ENCODE measurements at regions not wholly inside any gene's neighbourhood (a gene's known extent, or its start where the extent isn't known, plus 50 kb on each side); places are given as distances from the start of the nearest gene placed in this dataset.
A peak's percentile ranks its signal among the peaks of the same experiment; 100 is the strongest.
"Not testable (repeated sequence)": the region's sequence is repeated elsewhere in the genome, so short reads cannot be mapped to it uniquely, and the experiment has no call there.

DNA sequence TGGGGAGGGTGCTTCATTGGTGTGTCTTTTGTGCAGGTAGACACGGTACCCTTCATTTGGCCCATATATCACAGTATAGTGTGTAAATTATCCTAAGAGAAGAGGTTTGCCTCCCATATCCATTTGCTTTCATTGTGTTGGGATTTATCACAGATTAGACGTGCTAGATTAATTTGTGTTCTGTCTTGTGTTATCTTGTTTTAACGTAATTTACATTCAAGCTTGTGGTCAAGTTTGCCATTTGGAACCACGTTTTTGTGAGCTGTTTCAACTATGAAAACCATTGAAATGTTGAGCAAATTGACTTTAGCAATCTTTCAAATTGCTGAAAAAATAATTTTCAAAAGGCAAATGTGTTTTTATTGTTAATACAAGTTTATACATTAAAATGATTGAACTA, 1826.5 kb downstream of the SLITRK5 start:
- DNase-seq = no peak

GRCh38 chr13:89502286-89502685, 1831.1 kb downstream of the SLITRK5 start:
- peak; percentile 24 for DNase-seq

DNA sequence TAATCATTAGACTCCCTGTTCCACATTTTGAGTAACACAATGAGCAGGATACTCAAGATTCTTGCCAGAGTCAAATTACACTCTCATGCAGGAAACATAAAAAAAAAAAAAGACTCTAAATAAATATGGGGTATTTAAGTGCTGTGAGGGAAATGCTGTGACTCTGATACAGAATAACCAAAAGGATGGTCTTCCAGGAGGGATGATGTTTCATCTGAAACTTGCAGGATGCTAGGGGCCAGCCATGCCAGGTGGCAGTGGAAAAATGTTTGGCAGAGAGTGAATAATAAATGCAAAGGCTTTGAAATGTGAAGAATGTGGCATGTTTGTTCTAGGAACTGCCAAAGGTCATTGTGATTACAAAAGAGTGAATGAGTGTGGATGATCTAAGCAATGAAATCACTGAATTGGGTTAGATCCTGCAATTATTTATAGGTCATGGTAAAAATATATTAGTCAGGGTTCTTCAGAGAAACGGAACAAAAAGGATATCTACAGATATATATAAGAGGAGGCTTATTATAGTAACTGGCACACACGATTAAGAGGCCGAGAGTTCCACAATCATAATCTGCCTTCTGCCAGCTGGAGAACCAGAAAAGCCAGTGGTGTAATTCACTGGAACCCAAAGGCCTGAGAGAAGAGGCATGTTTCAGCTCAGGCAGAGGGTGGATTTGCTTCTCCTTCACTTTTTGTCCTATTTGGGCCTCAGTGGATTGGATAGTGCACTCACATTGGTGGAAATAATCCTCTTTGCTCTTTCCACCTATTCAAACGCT, 1832.8 kb upstream of the MIR17HG start:
- peak; percentile 15 for DNase-seq

- DNase-seq = no peak
These were observed 1831.5 kb upstream of the MIR17HG start for GRCh38 chr13:89515948-89516347.

GRCh38 chr13:89518289-89519077, 1829.0 kb upstream of the MIR17HG start:
- DNase-seq = no peak

- DNase-seq = no peak
These were observed 1827.0 kb upstream of the MIR17HG start for GRCh38 chr13:89520468-89520867.

DNA sequence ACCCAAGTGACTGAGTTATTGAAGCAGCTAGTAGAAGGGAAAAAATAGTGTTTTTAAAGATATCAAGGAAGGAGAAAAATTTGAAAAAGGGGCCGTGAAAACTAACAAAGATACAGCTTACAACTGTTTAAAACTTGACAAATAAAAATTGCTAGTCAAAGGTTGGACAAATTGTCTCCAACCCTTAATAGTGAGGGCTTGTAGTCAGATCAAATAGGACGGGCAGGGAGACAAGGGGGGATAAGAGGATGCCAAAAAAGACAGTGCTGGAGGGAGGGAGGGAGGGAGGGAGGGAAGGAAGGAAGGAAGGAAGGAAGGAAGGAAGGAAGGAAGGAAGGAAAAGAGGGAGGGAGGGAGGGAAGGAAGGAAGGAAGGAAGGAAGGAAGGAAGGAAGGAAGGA, 1825.8 kb upstream of the MIR17HG start:
- DNase-seq = not testable (repeated sequence)

DNA sequence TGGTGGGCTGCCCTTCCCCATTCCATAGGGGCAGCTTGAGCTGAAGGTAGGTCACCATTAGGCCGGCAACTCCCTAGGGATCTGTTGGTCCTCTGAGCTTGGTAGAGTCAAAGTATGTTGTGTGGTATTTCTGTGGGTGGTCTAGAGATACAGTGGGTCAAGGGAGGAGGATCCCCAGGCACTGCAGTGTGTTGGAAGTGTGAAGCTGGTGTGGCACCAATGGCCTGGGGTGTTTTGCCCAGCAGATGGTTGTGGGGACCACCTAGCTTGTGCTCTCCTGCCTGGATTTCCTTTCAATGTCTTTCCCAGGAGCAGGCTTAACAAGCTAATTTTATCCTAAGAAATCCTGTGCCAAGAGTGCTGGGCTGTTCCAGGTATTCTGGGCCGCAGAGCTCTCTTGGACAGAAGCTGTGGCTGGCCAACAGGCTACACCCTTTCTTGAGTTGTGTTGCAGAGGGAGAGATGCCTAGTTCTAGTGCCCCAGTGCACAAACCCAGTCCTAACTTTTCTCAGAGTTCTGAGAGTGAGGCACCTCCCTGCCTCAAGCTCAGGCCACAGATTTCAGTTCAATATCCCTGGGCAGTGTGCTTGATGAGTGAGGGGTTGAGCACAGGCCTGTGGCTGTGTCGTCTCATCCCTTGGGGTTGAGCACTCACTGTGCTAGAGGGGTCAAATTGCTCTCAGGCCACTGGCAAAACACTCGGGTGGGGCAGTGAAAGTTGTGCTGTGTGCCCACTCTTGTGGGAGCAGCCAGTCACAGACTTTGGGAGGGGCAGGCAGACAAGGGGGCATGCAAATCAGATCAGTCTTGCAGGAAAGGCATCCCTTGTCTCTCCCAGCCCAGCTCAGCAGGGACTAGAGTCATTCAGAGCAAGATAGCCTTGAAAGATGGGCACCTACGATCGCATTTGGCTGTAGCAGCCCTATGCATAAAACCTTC, 1806.1 kb upstream of the MIR17HG start:
- no peak for DNase-seq

DNA sequence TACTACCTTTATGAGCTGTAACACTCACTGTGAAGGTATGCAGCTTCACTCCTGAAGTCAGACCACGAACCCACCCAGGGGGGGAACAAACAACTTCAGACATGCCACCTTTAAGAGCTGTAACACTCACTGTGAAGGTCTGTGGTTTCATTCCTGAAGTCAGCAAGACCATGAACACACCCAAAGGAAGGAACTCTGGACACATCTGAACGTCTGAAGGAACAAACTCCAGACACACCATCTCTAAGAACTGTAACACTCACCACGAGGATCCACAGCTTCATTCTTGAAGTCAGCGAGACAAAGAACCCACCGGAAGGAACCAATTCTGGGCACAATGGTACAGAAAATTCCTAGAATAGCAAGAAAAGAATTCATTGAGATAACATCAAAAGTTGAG, 1796.5 kb upstream of the MIR17HG start:
- DNase-seq = no peak

DNA sequence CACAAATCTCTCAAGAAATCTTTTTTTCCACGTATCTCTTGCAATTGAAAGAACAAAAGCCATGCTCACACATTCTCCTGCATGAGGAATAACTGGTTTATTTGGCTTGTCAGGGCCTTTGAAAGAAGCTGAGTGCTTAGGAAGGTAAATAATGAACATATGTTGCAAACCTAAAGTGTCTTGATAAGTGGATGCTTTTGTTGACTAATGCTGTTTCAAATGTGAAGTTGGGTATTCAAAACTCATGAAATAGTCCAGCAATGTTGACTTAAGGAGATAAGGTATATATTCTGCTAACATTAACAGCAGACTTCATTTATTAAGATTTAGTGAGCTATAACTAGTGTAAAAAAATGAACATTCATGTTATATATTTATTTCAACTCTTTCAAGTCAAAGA, 1792.7 kb upstream of the MIR17HG start:
- DNase-seq = no peak

- DNase-seq = no peak
These were observed 1781.9 kb upstream of the MIR17HG start for GRCh38 chr13:89565476-89566100.

DNA sequence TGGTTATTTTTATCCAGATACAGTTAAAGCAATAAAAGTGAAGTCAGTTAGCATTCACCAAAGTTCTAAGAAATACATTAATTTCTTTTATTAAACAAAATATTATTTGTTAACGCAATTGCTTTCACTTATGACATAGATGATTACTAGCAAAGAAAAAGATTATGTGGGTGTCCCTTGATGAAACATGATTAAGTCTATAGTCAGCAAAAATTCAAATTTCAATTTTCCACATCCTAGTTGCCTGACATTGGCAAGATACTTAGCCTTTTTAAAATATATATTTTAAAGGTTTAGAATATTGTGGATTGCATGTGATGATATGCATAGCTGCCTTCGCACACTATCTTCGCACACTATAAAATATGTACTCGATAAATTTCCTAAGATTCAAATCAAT, 1780.5 kb upstream of the MIR17HG start:
- no peak for DNase-seq

- no peak for DNase-seq
These were observed 1779.2 kb upstream of the MIR17HG start for GRCh38 chr13:89568276-89568675.

DNA sequence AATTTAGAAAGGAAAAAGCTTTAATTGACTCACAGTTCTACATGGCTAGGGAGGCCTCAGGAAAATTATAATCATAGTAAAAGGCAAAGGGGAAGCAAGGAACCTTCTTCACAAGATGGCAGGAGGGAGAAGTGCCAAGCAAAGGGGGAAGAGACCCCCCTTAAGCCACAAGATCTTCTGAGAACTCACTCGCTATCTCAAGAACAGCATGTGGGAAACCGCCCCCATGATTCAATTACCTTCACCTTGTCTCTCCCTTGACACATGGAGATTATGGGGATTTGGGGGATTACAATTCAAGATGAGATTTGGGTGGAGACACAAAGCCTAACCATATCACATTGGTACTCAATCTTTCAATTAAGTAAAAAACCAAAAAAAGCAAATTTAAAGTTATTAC, 1778.7 kb upstream of the MIR17HG start:
- no peak for DNase-seq

DNA sequence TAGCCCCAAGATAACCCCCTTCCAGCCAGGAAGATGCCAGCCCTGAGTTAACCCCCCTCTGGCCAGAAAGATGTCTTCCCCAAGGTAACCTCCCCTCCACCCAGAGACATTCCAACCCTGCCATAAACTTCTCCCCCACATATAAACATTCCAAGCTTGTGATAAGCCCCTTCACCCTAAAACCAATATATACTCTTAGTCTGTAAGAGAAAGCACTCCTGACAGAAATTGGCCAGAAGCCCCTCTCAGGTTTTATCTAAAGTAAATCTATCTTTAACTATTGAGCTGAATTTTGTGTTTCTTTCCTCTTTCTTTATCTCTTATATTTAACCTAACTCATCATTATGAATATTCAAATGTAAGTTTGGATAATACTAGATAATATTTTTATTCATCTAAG, 1775.8 kb upstream of the MIR17HG start:
- DNase-seq = no peak

- no peak for DNase-seq
These were observed 1773.4 kb upstream of the MIR17HG start for GRCh38 chr13:89574077-89574476.

DNA sequence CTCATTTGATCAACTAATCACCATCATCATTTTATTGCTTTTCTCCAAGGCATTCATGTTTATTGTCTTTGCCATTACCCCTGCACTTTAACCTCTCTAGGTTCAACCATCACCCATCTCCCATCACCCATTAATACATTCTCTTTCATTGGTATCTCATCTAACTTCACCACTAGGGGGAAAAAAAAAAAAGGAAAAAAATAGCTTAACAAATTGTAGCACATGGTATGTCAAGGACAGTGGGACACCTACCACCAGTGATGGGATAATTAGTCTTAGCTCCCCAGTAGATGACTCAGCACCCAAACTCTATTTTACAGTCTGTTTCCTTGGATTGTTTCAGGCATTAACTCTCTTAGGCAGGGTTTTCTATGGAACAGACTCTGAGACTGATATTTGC, 1770.2 kb upstream of the MIR17HG start:
- DNase-seq = no peak

DNA sequence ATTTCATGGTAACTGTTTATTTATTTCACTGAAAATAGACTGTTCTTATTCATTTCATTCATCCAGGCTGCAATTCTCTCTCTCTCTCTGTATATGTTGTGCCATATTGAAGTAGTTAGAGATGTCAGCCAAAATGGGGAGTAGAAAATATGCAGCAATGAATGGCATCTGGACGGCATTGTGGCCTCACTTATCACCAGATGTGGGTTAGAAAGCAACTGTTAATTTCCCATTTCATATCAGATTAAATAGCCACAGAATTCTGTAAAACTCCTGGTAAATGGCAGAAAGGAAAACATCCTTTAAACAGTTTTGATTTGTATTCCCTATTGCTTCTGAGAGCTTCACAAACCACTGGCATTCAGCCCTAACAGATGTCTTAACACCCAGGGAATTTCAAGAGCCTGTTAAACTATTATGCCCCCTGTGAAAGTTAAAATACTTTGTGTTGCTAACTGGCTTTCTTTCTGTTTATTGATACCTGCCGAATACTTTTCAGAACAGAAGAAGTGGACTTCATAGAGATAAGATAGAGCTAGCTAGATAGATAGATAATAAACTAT, 1763.3 kb upstream of the MIR17HG start:
- peak; percentile 14 for DNase-seq

- no peak for DNase-seq
These were observed 1744.8 kb upstream of the MIR17HG start for GRCh38 chr13:89602655-89603054.

DNA sequence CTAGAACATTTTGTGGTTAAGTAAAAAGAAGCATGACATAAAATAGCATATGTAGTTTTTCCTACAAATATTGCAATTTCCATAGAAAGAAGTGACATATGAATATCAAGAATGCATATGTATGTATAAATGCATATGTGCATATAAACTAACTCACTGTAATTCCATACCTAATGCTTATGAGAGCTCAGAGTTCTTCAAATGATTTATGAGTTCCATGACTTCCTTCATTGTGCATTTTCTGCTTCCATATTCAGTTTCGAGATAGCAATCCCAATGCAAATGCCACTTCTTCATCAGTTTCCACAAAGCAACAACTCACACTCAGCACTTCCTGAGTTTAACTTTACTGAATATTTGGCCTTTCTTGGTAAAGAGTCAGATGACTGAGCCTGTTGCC, 1744.3 kb upstream of the MIR17HG start:
- DNase-seq = no peak

DNA sequence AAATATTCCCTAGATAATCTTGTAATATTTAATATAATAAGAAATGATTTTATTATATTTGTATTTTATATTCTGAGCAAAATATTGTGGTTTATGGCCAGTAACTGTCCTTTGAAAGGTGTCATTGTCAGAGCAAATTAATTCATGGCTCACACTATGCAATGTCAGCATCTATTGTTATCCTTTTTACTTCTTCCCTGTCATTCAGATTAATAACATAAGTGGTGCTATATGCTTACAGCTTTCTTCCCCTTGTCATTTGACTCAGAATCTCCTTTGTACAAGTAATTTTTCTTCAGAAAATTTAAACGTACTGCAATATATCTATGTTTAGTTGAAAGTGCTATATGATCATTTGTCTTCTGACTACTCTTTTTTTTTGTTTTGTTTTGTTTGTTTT, 1738.2 kb upstream of the MIR17HG start:
- DNase-seq = no peak

DNA sequence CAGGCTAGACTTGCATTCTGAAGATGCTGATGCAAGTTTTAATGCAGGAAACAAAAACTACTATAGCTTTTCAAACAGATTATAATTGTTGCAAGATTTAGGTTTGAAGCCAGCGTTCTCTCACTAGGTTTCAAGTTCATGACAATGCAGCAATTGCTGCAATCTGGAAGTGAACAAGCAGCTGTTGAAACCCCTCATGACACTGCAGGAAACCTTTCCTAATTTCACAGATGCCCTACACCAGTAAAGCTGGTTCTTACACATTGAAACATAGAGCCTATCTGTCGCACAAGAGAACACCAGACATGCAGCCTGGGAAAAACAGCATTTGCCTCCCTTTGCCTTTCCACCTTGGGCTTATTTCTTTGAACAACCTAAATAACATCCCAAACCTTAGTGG, 1737.2 kb upstream of the MIR17HG start:
- no peak for DNase-seq
